Smooth muscle cell (in vitro differentiated cells): ENCODE measurements at regions not wholly inside any gene's neighbourhood (a gene's known extent, or its start where the extent isn't known, plus 50 kb on each side); places are given as distances from the start of the nearest gene placed in this dataset.

Source experiments
- DNase-seq: peaks from one replicate; lab custom pipeline; 2025; ENCODE audit not compliant: unreplicated experiment; lab: John Stamatoyannopoulos, UW
- H2AFZ ChIP-seq: fragments of 200-600 bp; sonication (generic); 2 replicates; pipeline ENCODE4 v1.6.0; 2016; ENCODE audit warnings: antibody characterized with exemption, low read depth, mild to moderate bottlenecking
- H3F3A ChIP-seq: fragments of 200-600 bp; sonication (generic); 2 replicates; pipeline ENCODE4 v1.6.0; 2017; ENCODE audit warnings: antibody characterized with exemption, low read depth
- H3K27ac ChIP-seq: fragments of 200-600 bp; sonication (generic); 2 replicates; pipeline ENCODE4 v1.5.1; 2016; ENCODE audit warnings: low read depth, mild to moderate bottlenecking
- H3K27me3 ChIP-seq: fragments of 200-600 bp; sonication (generic); 2 replicates; pipeline ENCODE4 v1.6.1; 2016; ENCODE audit warnings: low read depth, mild to moderate bottlenecking
- H3K36me3 ChIP-seq: fragments of 200-600 bp; sonication (generic); 2 replicates; pipeline ENCODE4 v1.5.1; 2016; ENCODE audit warnings: low read depth
- H3K4me1 ChIP-seq: fragments of 200-600 bp; sonication (generic); 2 replicates; pipeline ENCODE4 v1.5.1; 2016; ENCODE audit warnings: low read depth
- H3K4me2 ChIP-seq: fragments of 200-600 bp; sonication (generic); 2 replicates; pipeline ENCODE4 v1.6.0; 2016; ENCODE audit warnings: mild to moderate bottlenecking
- H3K4me3 ChIP-seq: fragments of 200-600 bp; sonication (generic); 2 replicates; pipeline ENCODE4 v1.5.1; 2016; ENCODE audit warnings: mild to moderate bottlenecking
- H3K79me2 ChIP-seq: fragments of 200-600 bp; sonication (generic); 2 replicates; pipeline ENCODE4 v1.6.0; 2016; ENCODE audit warnings: low read depth, mild to moderate bottlenecking
- H3K9ac ChIP-seq: fragments of 200-600 bp; sonication (generic); 2 replicates; pipeline ENCODE4 v1.6.0; 2016; ENCODE audit warnings: low read depth
- H3K9me3 ChIP-seq: fragments of 200-600 bp; sonication (generic); replicated peaks from 2 replicates; pipeline ENCODE4 v1.5.1; 2016; ENCODE audit warnings: low read depth
- H4K20me1 ChIP-seq: fragments of 200-600 bp; sonication (generic); 2 replicates; pipeline ENCODE4 v1.6.0; 2016; ENCODE audit warnings: low read depth
- WGBS: methylation state at CpG from one replicate; pipeline ENCODE4 v1.1.7; 2016; ENCODE audit warnings: low lambda C conversion rate; 5-methylcytosine and 5-hydroxymethylcytosine counted together
- TF ChIP-seq, protein P1 (sequence below): fragments of 200-600 bp; sonication (generic); IDR thresholded peaks from 2 replicates; pipeline ENCODE4 v1.5.1; 2017; ENCODE audit warnings: borderline replicate concordance, mild to moderate bottlenecking, antibody characterized with exemption; ENCODE audit not compliant: insufficient read depth, poor library complexity, severe bottlenecking

DNA sequence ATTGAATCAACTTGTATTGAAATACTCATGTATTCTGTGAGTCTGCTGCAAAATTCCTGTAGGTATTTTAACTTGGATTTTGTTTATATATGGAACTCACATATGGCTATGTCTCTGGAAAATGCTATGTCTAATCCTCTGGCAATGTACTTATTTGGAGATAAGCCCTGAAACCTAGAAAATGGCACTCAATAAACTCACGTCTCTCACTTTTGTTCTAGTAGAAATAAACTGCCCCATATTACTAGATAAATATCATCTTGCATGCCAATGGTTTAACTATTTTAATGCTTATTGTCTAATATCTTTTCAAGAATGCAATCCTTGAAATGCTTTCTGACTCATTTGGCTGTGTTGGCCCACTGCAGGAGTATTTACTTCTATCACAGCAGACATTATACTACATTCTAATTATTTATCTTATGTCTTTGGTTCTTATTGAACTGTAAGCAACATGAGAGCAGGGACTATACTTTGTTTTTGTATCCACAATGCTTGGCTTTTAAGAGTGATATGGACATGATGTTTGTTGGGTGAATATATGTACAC, 292.2 kb upstream of the RSPO3 start:
- no peaks in the 10 kb centered on the region for H4K20me1 ChIP-seq
- H3K27me3 ChIP-seq: no peaks in the 10 kb centered on the region
- no peak for DNase-seq
- no peak overlapping the region for H3K9ac ChIP-seq
- H3K79me2 ChIP-seq: no peaks in the 10 kb centered on the region
- H2AFZ ChIP-seq: no peak overlapping the region
- 42% methylated on average over 1 of the region's 1 CpG for WGBS
- no peak overlapping the region for H3K4me3 ChIP-seq
- no peak overlapping the region for H3K4me2 ChIP-seq
- no peak overlapping the region for H3K27ac ChIP-seq
- H3K36me3 ChIP-seq: no peaks in the 10 kb centered on the region
- H3K4me1 ChIP-seq: no peaks in the 10 kb centered on the region
- TF ChIP-seq, protein P1, sequence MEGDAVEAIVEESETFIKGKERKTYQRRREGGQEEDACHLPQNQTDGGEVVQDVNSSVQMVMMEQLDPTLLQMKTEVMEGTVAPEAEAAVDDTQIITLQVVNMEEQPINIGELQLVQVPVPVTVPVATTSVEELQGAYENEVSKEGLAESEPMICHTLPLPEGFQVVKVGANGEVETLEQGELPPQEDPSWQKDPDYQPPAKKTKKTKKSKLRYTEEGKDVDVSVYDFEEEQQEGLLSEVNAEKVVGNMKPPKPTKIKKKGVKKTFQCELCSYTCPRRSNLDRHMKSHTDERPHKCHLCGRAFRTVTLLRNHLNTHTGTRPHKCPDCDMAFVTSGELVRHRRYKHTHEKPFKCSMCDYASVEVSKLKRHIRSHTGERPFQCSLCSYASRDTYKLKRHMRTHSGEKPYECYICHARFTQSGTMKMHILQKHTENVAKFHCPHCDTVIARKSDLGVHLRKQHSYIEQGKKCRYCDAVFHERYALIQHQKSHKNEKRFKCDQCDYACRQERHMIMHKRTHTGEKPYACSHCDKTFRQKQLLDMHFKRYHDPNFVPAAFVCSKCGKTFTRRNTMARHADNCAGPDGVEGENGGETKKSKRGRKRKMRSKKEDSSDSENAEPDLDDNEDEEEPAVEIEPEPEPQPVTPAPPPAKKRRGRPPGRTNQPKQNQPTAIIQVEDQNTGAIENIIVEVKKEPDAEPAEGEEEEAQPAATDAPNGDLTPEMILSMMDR: no peak
- H3F3A ChIP-seq: no peaks in the 10 kb centered on the region
- no peaks in the 10 kb centered on the region for H3K9me3 ChIP-seq

DNA sequence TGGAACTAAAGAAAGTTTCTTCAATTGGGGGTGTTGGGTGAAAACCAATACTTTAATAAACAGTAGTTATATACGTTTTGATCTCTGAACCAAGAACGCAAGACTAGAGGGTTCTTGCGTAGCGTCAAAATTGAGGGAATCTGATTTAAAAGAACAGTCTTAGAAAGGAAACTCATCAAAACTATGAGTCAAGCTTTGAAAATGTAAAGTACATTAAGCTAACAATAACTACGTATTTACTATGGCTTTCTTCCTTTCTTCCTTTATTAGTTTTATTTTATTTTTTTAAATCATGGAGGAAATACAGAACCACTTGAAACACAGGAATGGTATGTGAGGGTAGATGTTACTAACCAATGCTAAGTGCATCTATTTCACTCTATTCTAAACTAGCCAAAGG, 287.0 kb upstream of the RSPO3 start:
- Histone ChIP-seq H3K27me3 (no peaks in the 10 kb centered on the region), H3K9me3 (no peaks in the 10 kb centered on the region), H3F3A (no peaks in the 10 kb centered on the region), H2AFZ (peak overlapping the region; percentile 16), H3K4me2 (no peak overlapping the region), H3K4me3 (no peak overlapping the region), H3K36me3 (no peaks in the 10 kb centered on the region), H3K79me2 (no peaks in the 10 kb centered on the region), H3K27ac (no peak overlapping the region), H3K4me1 (no peaks in the 10 kb centered on the region), H4K20me1 (no peaks in the 10 kb centered on the region), H3K9ac (no peak overlapping the region)
- TF ChIP-seq, protein P1: no peak
- no peak for DNase-seq
- WGBS: 78% methylated on average over 5 of the region's 5 CpGs

DNA sequence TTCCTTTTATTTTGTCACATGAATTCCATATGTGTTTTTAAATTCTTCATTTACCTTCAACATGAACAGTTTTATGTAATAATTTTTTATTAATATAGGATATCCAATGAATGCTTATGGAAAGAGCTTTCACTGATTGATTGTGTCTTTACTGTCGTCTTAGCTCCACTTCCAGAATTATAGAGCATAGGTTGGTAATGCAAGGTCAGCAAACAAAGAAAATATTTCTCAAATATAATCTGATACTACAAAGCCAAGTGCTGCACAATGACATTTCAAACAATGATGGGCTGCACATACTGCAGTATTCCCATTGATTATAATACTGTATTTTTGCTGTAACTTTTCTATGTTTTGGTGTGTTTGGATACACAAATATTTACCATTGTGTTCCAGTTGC, 275.7 kb upstream of the RSPO3 start:
- H3K4me3 ChIP-seq: no peak overlapping the region
- H3K27me3 ChIP-seq: no peaks in the 10 kb centered on the region
- TF ChIP-seq, protein P1: no peak
- H3K79me2 ChIP-seq: no peaks in the 10 kb centered on the region
- no peaks in the 10 kb centered on the region for H3K9me3 ChIP-seq
- no peak overlapping the region for H3K27ac ChIP-seq
- no peak overlapping the region for H3K9ac ChIP-seq
- H3F3A ChIP-seq: no peaks in the 10 kb centered on the region
- H2AFZ ChIP-seq: no peak overlapping the region
- no peak for DNase-seq
- H3K36me3 ChIP-seq: no peaks in the 10 kb centered on the region
- no peaks in the 10 kb centered on the region for H4K20me1 ChIP-seq
- no peak overlapping the region for H3K4me2 ChIP-seq
- 93% methylated on average over 1 of the region's 1 CpG for WGBS
- H3K4me1 ChIP-seq: no peaks in the 10 kb centered on the region

DNA sequence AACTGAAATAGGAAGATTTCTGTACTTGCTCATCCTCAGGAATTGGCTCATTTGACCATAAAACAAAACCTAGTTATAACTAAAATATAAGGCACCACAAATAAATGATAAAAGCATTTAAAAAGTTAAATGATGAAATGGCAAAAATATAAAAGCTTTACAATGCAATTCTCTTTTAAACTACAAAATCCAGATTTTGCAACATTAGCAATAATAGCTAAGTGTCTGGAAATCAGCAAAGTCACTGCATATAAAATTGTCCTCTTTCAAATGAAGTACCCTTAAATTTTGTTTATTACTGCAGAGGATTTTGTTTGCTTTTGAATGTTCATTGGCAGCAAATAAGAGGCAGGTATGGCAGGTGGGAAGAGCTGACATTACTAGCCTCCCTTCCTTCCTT, 270.4 kb upstream of the RSPO3 start:
- no peaks in the 10 kb centered on the region for H3K27me3 ChIP-seq
- no peaks in the 10 kb centered on the region for H3K9me3 ChIP-seq
- no peak overlapping the region for H3K4me3 ChIP-seq

More for the DNA sequence above, 270.4 kb upstream of the RSPO3 start:
- H3K79me2 ChIP-seq: no peaks in the 10 kb centered on the region
- no peaks in the 10 kb centered on the region for H3K4me1 ChIP-seq
- H3F3A ChIP-seq: no peaks in the 10 kb centered on the region
- H3K4me2 ChIP-seq: no peak overlapping the region
- no peak overlapping the region for H3K27ac ChIP-seq
- TF ChIP-seq, protein P1: no peak
- no peak overlapping the region for H3K9ac ChIP-seq
- H3K36me3 ChIP-seq: no peaks in the 10 kb centered on the region
- DNase-seq: no peak
- H4K20me1 ChIP-seq: no peaks in the 10 kb centered on the region
- H2AFZ ChIP-seq: no peak overlapping the region
